HFFc6 (cell line): ENCODE measurements at regions not wholly inside any gene's neighbourhood (a gene's known extent, or its start where the extent isn't known, plus 50 kb on each side); places are given as distances from the start of the nearest gene placed in this dataset.

ENCODE experiments used
- DNase-seq: peaks from one replicate; pipeline ENCODE4 v3.0.0-alpha.2; 2018
- H3K27ac Mint-ChIP-seq: 2 replicates; pipeline ENCODE4 v1.8.0; 2020; ENCODE audit warnings: mild to moderate bottlenecking, mixed read lengths
- H3K27me3 Mint-ChIP-seq: 2 replicates; pipeline ENCODE4 v1.8.0; 2021; ENCODE audit warnings: mild to moderate bottlenecking, moderate library complexity, mixed read lengths; ENCODE audit not compliant: insufficient read depth
- H3K36me3 Mint-ChIP-seq: 2 replicates; pipeline ENCODE4 v1.8.0; 2021; ENCODE audit warnings: low read depth, mixed read lengths
- H3K4me1 Mint-ChIP-seq: 2 replicates; pipeline ENCODE4 v1.8.0; 2020; ENCODE audit warnings: low read depth, mixed read lengths
- H3K4me3 Mint-ChIP-seq: 2 replicates; pipeline ENCODE4 v1.8.0; 2020; ENCODE audit warnings: mild to moderate bottlenecking, moderate library complexity, mixed read lengths
- H3K9me3 Mint-ChIP-seq: 2 replicates; pipeline ENCODE4 v1.8.0; 2020; ENCODE audit warnings: mild to moderate bottlenecking, mixed read lengths
- CTCF ChIP-seq: fragments of 200-600 bp; sonication (generic); IDR thresholded peaks from 2 replicates; pipeline ENCODE4 v1.5.0; 2021; ENCODE audit warnings: antibody characterized with exemption, mild to moderate bottlenecking

DNA sequence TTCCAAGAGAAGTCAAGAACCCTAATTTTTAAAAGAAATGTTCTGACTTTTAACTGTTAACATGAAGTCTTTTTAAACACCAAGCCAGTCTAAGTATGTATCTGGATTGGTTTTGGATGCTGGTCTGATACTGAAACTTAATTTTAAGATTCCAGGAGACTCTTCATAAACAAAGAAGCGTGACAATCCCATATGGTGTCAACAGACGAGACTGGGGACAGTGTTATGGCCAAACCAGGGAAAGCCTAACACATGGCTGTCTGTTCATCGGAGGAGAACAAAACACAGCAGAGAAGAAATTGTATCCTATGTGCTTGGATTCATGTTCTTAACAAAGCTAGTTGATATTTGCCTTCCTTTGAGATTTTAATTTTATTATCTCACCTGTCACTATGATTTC is 80.5 kb upstream of the UPP2 start:
- H3K4me1 Mint-ChIP-seq, result peaks cover 19% of the 10 kb centered on the region
- H3K27me3 Mint-ChIP-seq, result peaks cover 7% of the 10 kb centered on the region
- no peaks in the 10 kb centered on the region for H3K9me3 Mint-ChIP-seq
- no peak overlapping the region for H3K27ac Mint-ChIP-seq
- H3K4me3 Mint-ChIP-seq, result no peak overlapping the region
- no peak for TF ChIP-seq CTCF
- DNase-seq, result no peak
- no peaks in the 10 kb centered on the region for H3K36me3 Mint-ChIP-seq

- H3K36me3 Mint-ChIP-seq, result no peaks in the 10 kb centered on the region
- no peak for DNase-seq
- H3K27ac Mint-ChIP-seq, result no peak overlapping the region
- peaks cover 1% of the 10 kb centered on the region; the same call in 1 of the 2 replicates for H3K4me1 Mint-ChIP-seq
- H3K27me3 Mint-ChIP-seq, result peaks cover 16% of the 10 kb centered on the region
- H3K4me3 Mint-ChIP-seq, result no peak overlapping the region
- no peaks in the 10 kb centered on the region for H3K9me3 Mint-ChIP-seq
- TF ChIP-seq CTCF, result no peak
These were observed 86.1 kb upstream of the UPP2 start for GRCh38 chr2:158015428-158016076.

GRCh38 chr2:158013891-158014290 is 87.8 kb upstream of the UPP2 start:
- DNase-seq, result no peak

DNA sequence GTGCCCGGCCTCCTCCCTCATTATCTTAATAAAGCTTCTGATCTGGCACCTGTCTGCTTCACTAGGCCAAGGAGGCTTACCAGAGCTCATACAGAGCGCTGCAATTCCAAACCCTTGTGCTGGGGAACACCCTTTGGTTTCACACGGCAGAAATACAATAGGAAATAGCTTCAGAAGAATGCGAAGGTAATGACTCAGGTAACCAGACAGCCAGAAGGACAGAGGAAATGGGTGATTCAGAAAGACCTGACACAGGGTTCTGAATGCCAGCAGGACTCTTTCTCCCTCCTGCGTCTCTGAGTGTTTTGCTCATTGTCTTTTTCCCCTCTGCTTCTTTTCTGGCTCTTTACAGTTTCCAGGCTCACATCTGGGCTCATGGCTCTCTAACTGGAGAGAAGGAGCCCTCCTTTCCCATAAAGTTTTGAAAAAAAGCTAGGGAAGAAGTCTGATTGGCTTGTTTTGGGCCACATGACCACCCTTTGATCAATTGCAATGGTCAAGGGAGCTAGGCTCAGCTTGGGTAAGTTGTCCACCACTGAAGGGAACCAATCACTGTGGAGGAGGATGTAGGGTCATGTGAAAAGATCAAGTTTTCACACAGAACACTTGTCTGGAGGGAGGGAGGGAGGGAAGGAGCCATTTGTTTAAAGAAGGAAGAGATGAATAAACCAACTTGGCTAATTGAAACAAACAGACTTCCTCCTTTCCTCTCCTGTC is 90.5 kb upstream of the UPP2 start:
- H3K4me3 Mint-ChIP-seq, result no peak overlapping the region
- H3K27me3 Mint-ChIP-seq, result peaks cover 16% of the 10 kb centered on the region
- no peaks in the 10 kb centered on the region for H3K9me3 Mint-ChIP-seq
- no peak overlapping the region for H3K27ac Mint-ChIP-seq
- no peak for TF ChIP-seq CTCF
- H3K36me3 Mint-ChIP-seq, result no peaks in the 10 kb centered on the region
- peaks cover 6% of the 10 kb centered on the region; the same call in 1 of the 2 replicates for H3K4me1 Mint-ChIP-seq
- no peak for DNase-seq

More at GRCh38 chr2:158013891-158014290, 87.8 kb upstream of the UPP2 start:
- Mint-ChIP-seq H3K4me1 (peaks cover 6% of the 10 kb centered on the region; the same call in 1 of the 2 replicates), H3K36me3 (no peaks in the 10 kb centered on the region), H3K9me3 (no peaks in the 10 kb centered on the region), H3K4me3 (no peak overlapping the region), H3K27me3 (peaks cover 12% of the 10 kb centered on the region), H3K27ac (no peak overlapping the region)
- no peak for TF ChIP-seq CTCF

- DNase-seq, result no peak
- TF ChIP-seq CTCF, result no peak
These were observed 92.3 kb upstream of the UPP2 start for GRCh38 chr2:158009399-158009798.

More at GRCh38 chr2:158009399-158009798, 92.3 kb upstream of the UPP2 start:
- Mint-ChIP-seq H3K4me1 (peaks cover 7% of the 10 kb centered on the region), H3K4me3 (no peak overlapping the region), H3K36me3 (no peaks in the 10 kb centered on the region), H3K9me3 (no peaks in the 10 kb centered on the region), H3K27me3 (peaks cover 16% of the 10 kb centered on the region), H3K27ac (no peak overlapping the region)
